SIG-M5 treated with dmso at 0.1 percent for 504 hours (cell line): ENCODE measurements at regions not wholly inside any gene's neighbourhood (a gene's known extent, or its start where the extent isn't known, plus 50 kb on each side); places are given as distances from the start of the nearest gene placed in this dataset.
A peak's percentile ranks its signal among the peaks of the same experiment; 100 is the strongest.

Experiments used
- DNase-seq: peaks from one replicate; lab custom pipeline; 2025; ENCODE audit not compliant: unreplicated experiment; lab: John Stamatoyannopoulos, UW

GRCh38 chr13:106433066-106433465 lies 102.4 kb downstream of the EFNB2 start:
- no peak for DNase-seq

- DNase-seq: no peak
Measured at GRCh38 chr13:106432636-106433035, 102.8 kb downstream of the EFNB2 start.

- DNase-seq: no peak
Measured at GRCh38 chr13:106426909-106427308, 108.6 kb downstream of the EFNB2 start.

- no peak for DNase-seq
Measured at GRCh38 chr13:106425661-106426060, 109.8 kb downstream of the EFNB2 start.

GRCh38 chr13:106424805-106425204 lies 110.7 kb downstream of the EFNB2 start:
- no peak for DNase-seq

- DNase-seq: no peak
Measured at GRCh38 chr13:106423530-106423929, 111.9 kb downstream of the EFNB2 start.

GRCh38 chr13:106418556-106418955 lies 116.9 kb downstream of the EFNB2 start:
- no peak for DNase-seq

- DNase-seq: no peak
Measured at GRCh38 chr13:106417467-106418110, 117.9 kb downstream of the EFNB2 start.

GRCh38 chr13:106416645-106417044 lies 118.8 kb downstream of the EFNB2 start:
- no peak for DNase-seq

- DNase-seq: no peak
Measured at GRCh38 chr13:106415971-106416370, 119.5 kb downstream of the EFNB2 start.

GRCh38 chr13:106415442-106415841 lies 120.0 kb downstream of the EFNB2 start:
- DNase-seq: no peak

- DNase-seq: no peak
Measured at GRCh38 chr13:106407338-106407737, 128.1 kb downstream of the EFNB2 start.

- no peak for DNase-seq
Measured at GRCh38 chr13:106405731-106406130, 129.7 kb downstream of the EFNB2 start.

- DNase-seq: no peak
Measured at GRCh38 chr13:106403280-106403679, 132.2 kb downstream of the EFNB2 start.

- no peak for DNase-seq
Measured at GRCh38 chr13:106402866-106403265, 132.6 kb downstream of the EFNB2 start.

GRCh38 chr13:106401081-106401480 lies 134.4 kb downstream of the EFNB2 start:
- DNase-seq: no peak

GRCh38 chr13:106400289-106400688 lies 135.2 kb downstream of the EFNB2 start:
- no peak for DNase-seq

- DNase-seq: no peak
Measured at GRCh38 chr13:106398289-106398688, 137.2 kb downstream of the EFNB2 start.

- DNase-seq: no peak
Measured at GRCh38 chr13:106393776-106394175, 141.7 kb downstream of the EFNB2 start.

- DNase-seq: no peak
Measured at GRCh38 chr13:106391681-106392080, 143.8 kb downstream of the EFNB2 start.

- DNase-seq: no peak
Measured at GRCh38 chr13:106391271-106391670, 144.2 kb downstream of the EFNB2 start.

- peak; percentile 6 for DNase-seq
Measured at GRCh38 chr13:106390367-106390766, 145.1 kb downstream of the EFNB2 start.

GRCh38 chr13:106385654-106386053 lies 149.8 kb downstream of the EFNB2 start:
- no peak for DNase-seq
